ENCODE measurements at regions not wholly inside any gene's neighbourhood (a gene's known extent, or its start where the extent isn't known, plus 50 kb on each side); places are given as distances from the start of the nearest gene placed in this dataset.

DNA sequence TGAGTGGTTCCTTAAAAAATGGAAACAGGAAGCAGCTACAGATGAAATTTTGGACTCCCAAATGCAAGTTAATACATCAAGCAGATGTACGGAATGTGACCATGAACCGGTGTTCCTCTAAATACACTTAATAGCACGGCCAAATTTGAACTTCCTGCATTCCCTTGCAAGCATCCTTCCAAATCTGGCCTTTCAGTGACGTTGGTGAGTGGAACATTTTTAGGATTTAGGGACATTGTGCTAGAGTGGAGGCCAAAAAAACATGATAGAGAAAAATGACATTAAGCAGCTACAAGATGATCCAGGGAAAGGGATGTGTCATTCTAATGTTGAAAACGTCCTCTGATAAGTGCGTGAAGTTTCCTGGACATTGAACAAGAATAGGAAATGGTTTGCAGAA is 62.1 kb downstream of the CTAGE1 start:
- Histone ChIP-seq H3K4me1 (no peaks in the 10 kb centered on the region), H3K36me3 (no peaks in the 10 kb centered on the region), H3K27me3 (no peaks in the 10 kb centered on the region), H3K4me3 (no peak overlapping the region), H3K27ac (peak overlapping the region in 1 of 3 donors; percentile 24), H3K9me3 (no peaks in the 10 kb centered on the region)
- DNase-seq = no peak
- peak in 3 of 4 donors; percentile 36 to 61 (median 43) for ATAC-seq
- intact Hi-C loops (cut with DNase I) = no loop called here
- 58% methylated on average over 6 of the region's 6 CpGs for WGBS (ENCODE audit: insufficient coverage, low coverage, low lambda C conversion rate, missing lambda C conversion rate)
- TF ChIP-seq, protein P1, sequence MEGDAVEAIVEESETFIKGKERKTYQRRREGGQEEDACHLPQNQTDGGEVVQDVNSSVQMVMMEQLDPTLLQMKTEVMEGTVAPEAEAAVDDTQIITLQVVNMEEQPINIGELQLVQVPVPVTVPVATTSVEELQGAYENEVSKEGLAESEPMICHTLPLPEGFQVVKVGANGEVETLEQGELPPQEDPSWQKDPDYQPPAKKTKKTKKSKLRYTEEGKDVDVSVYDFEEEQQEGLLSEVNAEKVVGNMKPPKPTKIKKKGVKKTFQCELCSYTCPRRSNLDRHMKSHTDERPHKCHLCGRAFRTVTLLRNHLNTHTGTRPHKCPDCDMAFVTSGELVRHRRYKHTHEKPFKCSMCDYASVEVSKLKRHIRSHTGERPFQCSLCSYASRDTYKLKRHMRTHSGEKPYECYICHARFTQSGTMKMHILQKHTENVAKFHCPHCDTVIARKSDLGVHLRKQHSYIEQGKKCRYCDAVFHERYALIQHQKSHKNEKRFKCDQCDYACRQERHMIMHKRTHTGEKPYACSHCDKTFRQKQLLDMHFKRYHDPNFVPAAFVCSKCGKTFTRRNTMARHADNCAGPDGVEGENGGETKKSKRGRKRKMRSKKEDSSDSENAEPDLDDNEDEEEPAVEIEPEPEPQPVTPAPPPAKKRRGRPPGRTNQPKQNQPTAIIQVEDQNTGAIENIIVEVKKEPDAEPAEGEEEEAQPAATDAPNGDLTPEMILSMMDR (IDR thresholded peaks at IDR 0.05) = no peak
- no peak for TF ChIP-seq POLR2A (IDR thresholded peaks at IDR 0.05)

DNA sequence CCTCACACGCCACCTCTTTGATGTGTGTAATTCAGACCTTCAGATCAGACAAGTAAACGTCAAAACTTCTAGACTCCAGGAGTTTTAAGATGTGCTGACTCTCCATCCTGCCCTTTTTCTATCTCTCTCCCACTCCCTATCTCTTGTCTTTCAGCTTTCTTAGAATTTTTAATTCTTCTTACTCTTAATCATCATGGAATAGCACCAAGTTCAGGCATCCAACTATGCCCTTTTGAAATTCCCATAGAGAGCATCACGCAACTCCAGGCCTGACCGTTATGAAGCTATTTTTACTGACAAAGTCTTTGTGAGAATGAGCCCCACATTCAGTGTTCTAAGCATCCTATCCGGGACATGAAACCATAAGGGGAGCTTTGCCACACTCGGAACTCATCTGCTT is 62.6 kb downstream of the CTAGE1 start:
- no peak overlapping the region for H3K27ac ChIP-seq
- TF ChIP-seq, protein P1 (IDR thresholded peaks at IDR 0.05) = no peak
- TF ChIP-seq POLR2A (IDR thresholded peaks at IDR 0.05) = no peak
- 72% methylated on average over 6 of the region's 6 CpGs for WGBS (ENCODE audit: insufficient coverage, low coverage, low lambda C conversion rate, missing lambda C conversion rate)

DNA sequence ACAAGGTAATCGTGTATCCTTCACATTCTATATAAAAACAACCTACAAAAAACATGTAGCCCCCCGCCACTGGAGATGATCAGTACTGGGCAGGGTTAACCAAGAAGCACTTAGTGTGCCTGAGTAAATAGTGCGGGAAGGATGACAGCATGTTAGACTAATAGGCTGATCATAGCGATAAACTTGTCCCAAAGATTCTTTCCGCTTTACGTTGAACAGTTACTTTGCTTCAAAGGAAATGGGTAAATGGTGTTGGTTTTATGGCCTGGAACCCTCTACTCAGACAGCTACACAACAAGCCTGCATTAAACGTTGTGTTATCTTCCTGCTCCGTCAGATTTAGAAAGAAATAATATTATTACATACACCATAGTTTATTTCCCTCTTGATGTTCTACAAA is 67.7 kb downstream of the CTAGE1 start:
- H3K27me3 ChIP-seq = no peaks in the 10 kb centered on the region
- TF ChIP-seq, protein P1 (IDR thresholded peaks at IDR 0.05) = no peak
- TF ChIP-seq POLR2A (IDR thresholded peaks at IDR 0.05) = no peak
- WGBS (ENCODE audit: insufficient coverage, low coverage, low lambda C conversion rate, missing lambda C conversion rate) = 84% methylated on average over 8 of the region's 8 CpGs
- no peaks in the 10 kb centered on the region for H3K9me3 ChIP-seq
- no peak for DNase-seq
- H3K4me3 ChIP-seq = no peak overlapping the region
- no peak for ATAC-seq
- no peaks in the 10 kb centered on the region for H3K36me3 ChIP-seq
- H3K4me1 ChIP-seq = peaks cover 0 to 21% (median 10%) of the 10 kb centered on the region in 4 donors
- intact Hi-C loops (cut with DNase I) = loop anchor here in 1 of 2 donors (10.0 kb wide), 2 partner anchors 75 to 175 kb away; no protein-coding TSS in a partner anchor
- H3K27ac ChIP-seq = peak overlapping the region in 1 of 3 donors; percentile 14

More for the DNA sequence above, 62.6 kb downstream of the CTAGE1 start:
- Histone ChIP-seq H3K4me1 (no peaks in the 10 kb centered on the region), H3K4me3 (no peak overlapping the region), H3K27me3 (no peaks in the 10 kb centered on the region), H3K9me3 (no peaks in the 10 kb centered on the region), H3K36me3 (no peaks in the 10 kb centered on the region)
- ATAC-seq = no peak
- no peak for DNase-seq
- intact Hi-C loops (cut with DNase I) = no loop called here

DNA sequence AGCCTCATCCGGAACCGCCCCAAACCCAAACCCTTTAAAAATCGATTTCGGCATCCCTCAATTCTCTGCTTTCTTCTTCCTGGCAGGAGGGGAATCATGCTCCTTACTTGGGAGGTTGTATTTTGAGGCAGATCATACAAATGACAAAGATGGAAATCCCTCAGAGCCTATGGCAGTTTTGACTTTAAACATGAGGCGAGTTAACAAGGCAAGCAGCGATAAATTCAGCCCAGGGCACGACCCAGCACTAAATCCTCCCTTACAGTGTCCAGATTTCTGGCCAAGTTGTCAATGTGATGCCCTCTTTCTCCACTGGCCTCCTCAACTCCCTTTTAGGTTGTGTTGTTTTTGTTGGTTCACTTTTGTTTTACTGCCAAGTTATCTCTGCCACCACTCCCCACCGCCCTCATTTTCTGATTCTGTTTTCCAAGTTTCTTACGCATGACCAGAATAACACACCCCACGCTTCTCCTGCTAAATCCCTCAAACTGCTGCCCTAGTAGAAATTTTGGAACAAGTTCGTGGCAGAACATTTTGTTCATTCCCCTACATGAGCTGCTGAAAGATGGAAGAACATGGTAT is 68.3 kb downstream of the CTAGE1 start:
- H3K4me1 ChIP-seq = peaks cover 0 to 27% (median 11%) of the 10 kb centered on the region in 4 donors
- 50% methylated on average over 11 of the region's 11 CpGs for whole genome bisulfite sequencing (ENCODE audit: insufficient coverage, low coverage, low lambda C conversion rate, missing lambda C conversion rate)

More for the DNA sequence above, 68.3 kb downstream of the CTAGE1 start:
- ATAC-seq (no peak), DNase-seq (no peak)
- no peaks in the 10 kb centered on the region for H3K9me3 ChIP-seq
- H3K4me3 ChIP-seq = peak overlapping the region in 2 of 3 donors; percentile 57 to 58
- H3K27ac ChIP-seq = peak overlapping the region; percentile 77 to 96 (median 93)
- no peaks in the 10 kb centered on the region for H3K36me3 ChIP-seq
- TF ChIP-seq, protein P1 (IDR thresholded peaks at IDR 0.05) = no peak
- no peak for TF ChIP-seq POLR2A (IDR thresholded peaks at IDR 0.05)
- intact Hi-C loops (cut with DNase I) = loop anchor here in 1 of 2 donors (10.0 kb wide), 2 partner anchors 75 to 175 kb away; no protein-coding TSS in a partner anchor
- H3K27me3 ChIP-seq = no peaks in the 10 kb centered on the region

All from right lobe of liver (tissue), 6 donors.